Urothelium cell line (cell line): ENCODE measurements at regions not wholly inside any gene's neighbourhood (a gene's known extent, or its start where the extent isn't known, plus 50 kb on each side); places are given as distances from the start of the nearest gene placed in this dataset.
"Not testable (repeated sequence)": the region's sequence is repeated elsewhere in the genome, so short reads cannot be mapped to it uniquely, and the experiment has no call there.

ENCODE experiments used
- DNase-seq: peaks from one replicate; pipeline ENCODE4 v3.0.0; 2011; ENCODE audit warnings: low spot score, mixed read lengths
- FAIRE-seq: peaks from 2 replicates; lab custom pipeline; 2011; peaks lifted over from hg19 to GRCh38; lab: Jason Lieb, UNC

DNA sequence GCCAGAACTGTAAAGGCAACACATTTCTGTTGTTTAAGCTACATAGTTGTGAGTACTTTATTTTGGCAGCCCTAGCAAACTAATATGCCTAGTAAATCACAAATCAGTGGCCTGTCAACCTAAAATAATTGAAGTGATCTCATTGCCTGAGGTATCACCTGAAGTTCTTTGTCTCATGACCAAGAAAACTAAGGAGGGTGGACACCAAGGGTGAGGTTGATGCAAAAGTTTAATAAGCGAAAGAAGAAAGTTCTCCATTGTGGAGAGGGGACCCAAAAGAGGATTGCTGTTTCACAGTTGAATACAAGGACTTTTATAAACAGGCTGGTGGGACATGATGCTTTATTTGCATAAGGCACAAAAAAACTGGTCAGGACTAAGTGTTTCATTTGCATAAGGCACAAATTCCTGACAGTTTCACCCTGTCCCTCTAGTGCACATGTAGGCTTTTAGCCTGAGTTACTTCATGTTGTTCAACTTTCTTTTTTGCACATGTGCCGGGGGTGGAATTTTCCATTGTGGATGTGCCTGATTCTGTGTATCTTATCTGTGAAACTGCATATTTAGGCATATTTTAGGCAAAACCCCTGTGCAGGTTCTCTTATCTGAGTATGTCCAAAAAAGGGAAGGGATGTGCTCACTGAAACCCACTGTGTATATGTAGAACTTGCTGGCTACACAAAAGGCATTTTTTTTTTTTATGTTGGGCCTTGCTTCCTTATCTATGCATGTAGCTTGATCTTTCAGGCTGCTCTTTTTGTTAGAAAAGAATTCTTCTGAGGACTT lies 108.6 kb upstream of the RAI14 start:
- no peak for FAIRE-seq
- DNase-seq = no peak

DNA sequence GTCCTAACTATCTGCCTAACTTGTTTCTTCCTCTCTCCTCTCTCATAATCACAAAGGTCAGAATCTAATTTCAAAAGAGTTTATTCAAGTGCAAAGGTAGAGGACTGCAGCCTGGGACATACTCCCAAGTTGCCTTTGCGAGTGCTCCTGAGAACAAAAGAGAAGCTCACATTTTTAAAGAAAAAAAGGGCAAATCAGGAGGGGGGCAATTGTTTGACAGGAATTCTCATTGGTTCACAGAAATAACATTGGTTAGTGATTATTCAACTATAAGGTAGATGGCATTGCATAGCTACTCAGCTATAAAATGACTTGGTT lies 108.1 kb upstream of the RAI14 start:
- DNase-seq (no peak), FAIRE-seq (no peak)

DNA sequence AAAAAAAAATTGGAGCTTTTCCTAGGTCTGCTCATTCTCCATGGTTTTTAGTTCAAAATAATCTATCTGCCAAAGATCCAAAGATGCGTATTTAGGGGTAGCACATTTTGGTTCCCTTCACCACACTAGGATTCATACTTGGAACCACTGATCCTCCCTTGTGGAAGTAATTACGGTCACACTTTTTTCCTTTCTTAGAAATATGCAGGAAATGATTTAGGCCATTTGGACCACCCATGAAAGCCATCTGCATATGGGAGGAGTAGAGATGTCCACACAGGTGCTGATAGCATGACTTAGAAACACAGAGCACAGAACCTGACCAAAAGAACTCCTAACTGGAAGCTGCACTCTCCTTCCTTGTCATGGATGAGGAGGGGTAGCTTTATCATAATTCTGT lies 105.9 kb upstream of the RAI14 start:
- FAIRE-seq (no peak), DNase-seq (no peak)

DNA sequence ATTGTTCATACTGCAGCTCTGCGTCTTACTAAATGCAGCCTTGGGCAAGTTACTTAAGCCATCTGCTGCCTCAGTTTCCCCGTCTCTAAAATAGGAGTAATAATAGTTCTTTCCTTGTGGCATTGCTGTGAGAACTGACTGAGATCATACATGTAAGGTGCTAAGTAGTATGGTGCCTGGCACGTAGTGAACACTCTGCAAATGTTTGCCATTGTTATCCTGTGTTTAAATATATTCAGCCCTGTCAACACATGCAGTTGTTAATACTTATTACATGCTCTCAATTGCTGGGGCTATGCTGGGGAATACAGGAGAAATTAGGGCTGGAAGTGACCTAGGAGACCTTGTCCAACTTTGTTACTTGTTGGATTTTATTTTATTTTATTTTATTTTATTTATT lies 105.2 kb upstream of the RAI14 start:
- DNase-seq (no peak), FAIRE-seq (no peak)

DNA sequence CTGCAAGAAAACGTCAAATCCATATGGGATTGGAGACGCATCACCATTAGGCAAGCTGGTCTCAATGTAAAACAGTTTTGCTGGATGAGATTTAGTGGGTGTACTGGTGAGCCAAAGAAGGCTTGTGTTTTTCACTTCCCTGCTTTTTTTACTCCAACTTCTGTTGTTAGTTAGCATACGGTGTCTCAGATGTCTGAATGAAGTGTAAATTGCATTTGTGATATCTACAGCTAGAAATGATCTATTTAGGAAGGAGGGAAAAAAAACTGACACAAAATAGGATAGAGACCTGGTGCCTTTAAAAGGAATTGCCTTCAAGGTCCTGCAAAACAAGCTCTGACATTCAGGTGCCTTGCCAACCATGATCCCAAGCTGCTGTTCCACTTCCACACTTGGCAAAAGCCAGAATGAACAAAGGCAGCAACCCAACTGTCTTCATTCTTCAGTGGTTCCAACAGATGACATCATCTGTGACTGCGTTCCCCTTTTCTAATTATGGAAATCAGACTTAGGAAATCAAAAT lies 104.2 kb upstream of the RAI14 start:
- DNase-seq (no peak), FAIRE-seq (no peak)

DNA sequence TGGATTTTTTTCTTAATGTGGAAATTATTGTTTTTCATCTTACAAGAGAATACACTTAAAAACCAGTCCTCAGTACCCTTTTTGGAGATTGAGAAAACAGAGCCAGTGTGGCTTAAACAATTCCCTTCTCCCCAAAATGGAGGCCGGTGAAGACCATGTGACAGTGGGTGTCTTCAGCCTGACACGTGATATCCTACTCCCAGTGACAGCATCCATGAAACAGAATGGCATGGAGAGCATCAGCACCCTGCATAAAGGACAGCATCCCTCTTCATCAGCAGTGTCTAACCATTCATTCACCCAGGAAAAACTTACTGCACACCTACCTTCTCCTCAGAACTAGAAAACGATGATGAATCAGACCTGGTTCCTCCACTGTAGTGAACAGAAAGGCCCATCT lies 103.4 kb upstream of the RAI14 start:
- FAIRE-seq = no peak

DNA sequence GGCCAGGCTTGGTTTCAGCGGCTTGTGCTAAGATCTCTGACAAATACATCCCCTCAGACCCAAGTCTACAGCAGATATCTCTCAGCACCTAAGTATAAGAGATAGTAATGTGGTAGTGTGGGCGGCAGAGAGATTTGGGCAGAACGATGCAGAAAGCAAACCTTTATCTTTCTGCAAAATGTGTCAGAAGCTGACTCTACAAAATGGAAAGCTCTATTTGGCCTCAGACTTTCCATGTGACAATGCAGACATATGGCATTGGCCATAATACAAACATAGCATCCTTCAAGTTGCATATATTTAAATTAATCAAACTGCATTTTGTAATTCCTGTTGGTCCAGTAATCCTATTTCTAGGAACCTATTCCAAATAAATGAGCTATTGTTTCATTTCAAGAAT lies 102.5 kb upstream of the RAI14 start:
- DNase-seq = no peak
- FAIRE-seq = no peak

More for the DNA sequence above, 103.4 kb upstream of the RAI14 start:
- no peak for DNase-seq

DNA sequence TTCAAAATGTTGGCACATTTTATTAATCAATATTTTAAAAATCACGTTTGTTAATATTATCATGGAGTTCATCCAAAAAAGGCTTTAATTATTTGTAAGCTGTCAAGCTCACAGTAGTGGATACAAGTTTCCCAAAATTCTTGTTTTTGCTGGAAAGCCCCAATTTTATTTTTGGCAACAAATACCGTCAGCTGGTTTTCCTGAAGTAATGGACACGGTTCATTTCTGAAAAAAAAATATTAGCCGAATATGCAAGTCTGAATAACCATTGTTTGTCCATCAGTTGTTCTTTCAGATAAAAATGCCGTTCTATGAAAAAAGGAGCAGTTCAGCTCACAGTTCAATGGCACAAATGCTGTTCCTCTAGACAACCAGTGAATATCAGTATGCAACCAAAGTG lies 101.5 kb upstream of the RAI14 start:
- DNase-seq (no peak), FAIRE-seq (no peak)

DNA sequence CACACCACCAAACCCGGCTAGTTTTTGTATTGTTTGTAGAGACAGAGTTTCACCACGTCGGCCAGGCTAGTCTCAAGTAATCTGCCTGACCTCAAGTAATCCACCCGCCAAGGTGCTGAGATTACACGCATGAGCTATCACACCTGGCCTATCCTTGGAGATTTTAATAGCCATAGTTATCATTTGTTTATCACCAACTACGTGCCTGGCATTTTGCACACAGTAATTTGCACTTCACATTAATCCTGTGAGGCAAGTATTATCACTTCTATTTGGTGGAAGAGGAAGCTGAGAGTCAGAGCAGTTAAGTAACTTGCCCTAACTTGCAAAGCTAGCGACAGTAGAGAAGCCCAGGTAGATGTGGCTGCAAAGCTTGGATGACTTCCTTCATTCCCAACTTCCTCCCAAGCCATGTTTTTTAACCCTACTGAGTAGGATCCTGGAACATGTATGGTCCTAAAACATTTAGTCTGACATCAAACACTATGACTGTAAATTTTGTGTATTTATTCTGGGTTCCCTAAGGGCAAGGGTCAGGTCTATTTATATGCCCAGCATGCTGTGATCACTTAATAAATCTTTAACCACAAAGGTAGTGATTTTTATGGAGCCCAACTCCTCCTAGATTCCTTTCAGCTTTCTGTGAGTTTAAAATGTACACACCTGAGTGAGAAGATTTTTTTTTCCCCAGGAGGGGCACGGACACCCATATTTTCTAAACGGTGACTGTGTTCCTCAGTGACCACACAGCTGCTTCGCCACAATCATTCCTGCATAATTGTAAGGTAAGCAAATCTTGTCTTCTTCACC lies 100.2 kb upstream of the RAI14 start:
- DNase-seq (no peak), FAIRE-seq (no peak)

DNA sequence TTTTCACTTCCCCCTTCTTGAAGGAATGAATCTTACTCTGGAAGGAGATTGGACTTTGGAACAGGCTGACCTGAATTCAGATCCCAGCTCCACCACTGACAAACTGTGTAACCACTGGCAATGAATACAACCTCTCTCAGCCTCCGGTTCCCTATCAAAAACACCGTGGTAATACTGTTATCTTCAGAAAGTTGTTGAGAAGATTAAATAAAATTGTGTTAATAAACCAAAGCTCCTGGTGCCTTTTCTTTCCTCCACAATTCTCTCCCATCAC lies 99.7 kb upstream of the RAI14 start:
- no peak for FAIRE-seq

DNA sequence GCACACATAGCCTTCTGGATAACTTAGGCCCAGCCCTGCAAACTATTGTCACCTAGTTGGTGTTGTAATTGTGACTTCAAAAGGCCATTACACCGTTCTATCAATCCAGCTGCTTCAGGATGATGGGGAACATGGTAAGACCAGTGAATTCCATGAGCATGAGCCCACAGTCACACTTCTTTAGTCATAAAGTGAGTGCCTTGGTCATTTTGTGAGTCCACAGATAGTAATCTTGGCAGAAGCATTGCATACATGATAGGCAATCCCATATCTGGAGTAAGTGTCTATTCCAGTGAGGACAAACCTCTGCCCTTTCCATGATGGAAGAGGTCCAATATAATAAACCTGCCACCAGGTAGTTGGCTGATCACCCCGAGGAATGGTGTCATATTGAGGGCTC lies 94.5 kb upstream of the RAI14 start:
- DNase-seq, FAIRE-seq: not testable (repeated sequence)

More for the DNA sequence above, 99.7 kb upstream of the RAI14 start:
- no peak for DNase-seq

DNA sequence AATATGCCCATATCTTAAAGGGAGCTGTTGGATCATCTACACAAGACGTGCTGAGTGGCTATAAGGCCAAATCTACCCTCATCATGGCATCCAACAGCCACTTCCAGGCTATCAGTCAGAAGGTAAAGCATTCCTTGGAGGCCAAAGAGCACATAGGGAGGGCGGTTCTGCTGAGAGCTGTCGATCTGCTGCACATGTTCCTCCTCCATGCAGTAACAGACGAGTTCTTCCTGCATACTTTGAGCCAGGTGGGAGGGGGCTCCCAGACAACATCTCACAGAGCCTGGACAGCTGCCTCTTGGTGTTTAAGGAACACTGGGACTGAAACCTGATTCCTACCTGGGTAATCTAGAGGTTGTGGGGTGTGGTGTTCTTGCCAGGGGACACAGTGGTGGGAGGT lies 93.3 kb upstream of the RAI14 start:
- DNase-seq (no peak), FAIRE-seq (no peak)

DNA sequence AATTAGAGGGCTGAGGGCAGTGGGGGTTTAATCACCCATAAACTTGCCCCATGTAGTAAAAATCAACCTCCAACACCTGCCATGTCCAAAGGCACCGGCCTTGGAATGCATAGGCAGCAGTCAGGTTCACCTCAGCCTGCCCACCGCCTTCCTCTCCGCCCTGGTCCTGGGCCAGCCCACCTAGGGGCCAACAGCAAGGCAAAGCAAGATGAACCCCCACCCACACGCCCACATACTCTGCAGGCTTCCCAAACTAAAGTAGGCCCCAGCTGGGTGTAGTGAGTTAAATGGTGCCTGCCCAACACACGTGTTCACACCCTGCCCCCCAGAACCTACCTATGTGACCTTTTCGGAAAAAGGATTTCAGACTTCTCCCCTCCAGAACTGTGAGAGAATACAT lies 92.9 kb upstream of the RAI14 start:
- DNase-seq (no peak), FAIRE-seq (no peak)

DNA sequence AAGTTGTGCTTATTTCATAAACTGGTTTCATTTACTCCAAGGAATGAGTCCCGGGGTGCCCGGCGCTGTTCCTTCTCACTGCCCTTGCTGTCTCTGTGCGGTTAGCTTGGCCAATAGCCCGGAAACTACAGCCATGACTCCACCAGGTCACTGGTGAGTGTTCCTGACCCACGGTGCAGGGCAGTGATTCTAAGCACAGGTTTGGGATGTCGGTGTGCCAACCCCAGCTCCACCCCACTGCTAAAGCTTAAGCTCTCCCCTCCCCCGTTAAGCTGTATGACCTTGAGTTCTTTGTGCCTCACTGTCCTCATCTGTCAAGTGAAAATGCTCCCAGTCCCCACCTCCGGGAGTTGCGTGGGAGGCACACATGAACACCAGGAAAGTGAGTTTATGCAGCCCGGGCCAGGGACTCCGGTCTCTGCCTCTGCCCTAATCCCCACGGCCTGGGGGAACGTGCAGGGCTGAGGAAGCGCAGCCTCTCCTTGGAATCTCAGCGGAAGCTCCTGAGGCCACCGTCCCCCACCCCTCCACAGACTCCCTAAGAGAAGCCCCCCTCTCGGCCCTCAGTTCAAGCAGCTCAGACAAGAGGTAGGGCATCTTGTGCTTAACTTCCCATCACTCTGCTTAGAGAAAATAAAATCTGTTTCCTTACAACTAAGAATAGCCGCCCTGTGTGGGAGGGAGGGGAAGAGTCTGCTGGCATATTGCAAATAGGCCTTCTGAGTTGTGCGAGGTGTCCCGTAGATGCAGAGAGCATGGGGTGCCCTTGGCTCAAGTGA lies 92.0 kb upstream of the RAI14 start:
- DNase-seq (peak; percentile 48), FAIRE-seq (no peak)

DNA sequence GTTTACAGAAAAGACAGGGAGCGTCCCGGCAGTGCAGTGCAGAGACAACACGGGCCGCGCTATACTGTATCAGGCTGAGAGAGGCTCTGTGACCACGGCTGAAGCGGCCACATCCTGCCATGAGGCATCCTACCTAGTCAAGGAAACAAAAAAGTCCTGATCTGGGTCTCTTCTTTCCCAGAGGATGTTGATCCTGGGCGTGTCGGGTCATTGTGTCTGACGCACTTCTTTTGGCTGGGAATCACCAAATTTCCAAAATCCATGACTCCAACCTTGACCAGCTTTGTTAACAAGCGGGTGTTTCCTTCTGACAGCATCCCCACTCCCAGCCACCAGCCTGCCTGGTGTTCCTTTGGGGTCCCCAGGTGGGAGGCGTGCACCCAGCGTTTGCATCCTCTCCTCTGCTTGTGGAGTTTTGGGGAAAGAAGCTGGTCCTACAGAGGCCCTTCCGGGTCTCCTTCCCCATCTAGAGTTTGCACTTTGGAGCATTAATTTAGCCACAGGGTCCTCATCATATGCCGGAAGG lies 91.4 kb upstream of the RAI14 start:
- FAIRE-seq (no peak), DNase-seq (peak; percentile 32)

DNA sequence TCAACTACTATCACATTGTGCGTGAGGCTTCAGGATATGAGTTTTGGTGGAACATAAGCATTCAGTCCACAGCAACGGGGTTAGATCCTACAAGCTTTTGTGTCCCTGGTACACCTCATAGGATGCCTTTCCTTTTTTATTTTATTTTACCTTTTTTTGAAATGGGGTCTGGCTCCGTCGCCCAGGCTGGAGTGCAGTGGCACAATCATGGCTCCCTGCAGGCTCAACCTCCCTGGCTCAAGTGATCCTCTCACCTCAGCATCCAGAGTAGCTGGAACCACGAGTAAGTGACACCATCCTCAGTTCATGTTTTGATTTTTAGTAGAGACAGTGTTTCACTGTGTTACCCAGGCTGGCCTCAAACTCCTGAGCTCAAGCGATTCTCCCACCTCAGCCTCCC lies 86.0 kb upstream of the RAI14 start:
- FAIRE-seq = no peak
- DNase-seq = no peak

DNA sequence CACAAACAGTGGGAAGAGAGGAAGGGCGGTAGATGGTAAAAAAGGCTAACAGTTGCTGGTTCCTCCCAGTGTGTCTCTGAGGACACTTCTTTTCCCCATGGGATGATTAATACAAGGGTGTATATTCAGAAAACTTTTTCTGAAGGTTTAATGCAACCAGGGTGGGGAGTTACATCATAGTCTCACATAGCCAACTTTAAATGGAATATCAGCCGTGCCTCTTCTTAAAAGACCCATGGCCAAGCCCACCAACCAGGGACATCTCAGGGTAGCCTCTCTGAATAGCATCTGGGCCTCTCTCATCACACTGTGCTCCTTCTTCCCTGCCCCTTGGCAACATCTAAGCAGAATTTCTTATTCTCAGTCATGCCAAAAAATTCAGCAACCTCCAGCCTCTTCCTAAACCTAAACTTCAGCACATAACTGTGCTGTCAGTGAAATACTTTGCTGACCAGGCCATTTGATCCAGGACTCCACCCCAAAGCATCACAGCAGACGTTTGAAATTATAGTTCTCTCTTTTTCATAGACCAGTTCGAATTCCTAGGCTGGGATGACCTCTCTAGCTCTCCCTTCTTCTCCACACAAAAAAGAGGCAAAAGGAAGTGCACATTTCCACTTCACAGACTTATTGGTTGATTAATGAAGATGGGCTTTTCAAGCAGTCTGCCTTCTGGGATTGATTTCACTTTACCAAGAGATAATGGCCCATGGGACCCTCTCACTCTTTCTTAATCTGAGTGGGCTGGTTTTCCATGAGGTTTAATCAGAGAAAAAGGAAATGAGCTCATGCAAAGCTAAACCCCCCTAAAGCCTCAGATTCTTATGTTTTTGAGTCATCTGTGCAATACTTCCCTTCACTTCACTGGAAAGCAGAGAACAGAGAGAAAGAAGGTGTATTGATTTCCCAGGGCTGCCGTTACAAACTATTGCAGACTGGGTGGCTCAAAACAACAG lies 85.1 kb upstream of the RAI14 start:
- FAIRE-seq (no peak), DNase-seq (no peak)

DNA sequence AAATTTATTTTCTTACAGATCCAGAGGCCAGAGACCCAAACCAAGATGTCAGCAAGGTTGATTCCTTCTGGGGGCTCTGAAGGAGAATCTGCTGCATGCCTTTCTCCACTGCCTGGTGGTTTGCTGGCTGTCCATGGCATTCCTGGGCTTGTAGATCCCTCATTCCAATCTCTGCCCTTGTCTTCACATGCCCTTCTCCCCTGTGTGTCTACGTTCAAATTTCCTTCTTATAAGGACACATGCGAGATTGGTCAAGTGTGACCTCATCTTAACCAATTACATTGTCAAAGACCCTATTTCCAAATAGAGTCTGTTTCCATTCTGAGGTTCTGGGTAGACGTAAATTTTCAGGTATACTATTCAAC lies 84.5 kb upstream of the RAI14 start:
- FAIRE-seq = no peak

DNA sequence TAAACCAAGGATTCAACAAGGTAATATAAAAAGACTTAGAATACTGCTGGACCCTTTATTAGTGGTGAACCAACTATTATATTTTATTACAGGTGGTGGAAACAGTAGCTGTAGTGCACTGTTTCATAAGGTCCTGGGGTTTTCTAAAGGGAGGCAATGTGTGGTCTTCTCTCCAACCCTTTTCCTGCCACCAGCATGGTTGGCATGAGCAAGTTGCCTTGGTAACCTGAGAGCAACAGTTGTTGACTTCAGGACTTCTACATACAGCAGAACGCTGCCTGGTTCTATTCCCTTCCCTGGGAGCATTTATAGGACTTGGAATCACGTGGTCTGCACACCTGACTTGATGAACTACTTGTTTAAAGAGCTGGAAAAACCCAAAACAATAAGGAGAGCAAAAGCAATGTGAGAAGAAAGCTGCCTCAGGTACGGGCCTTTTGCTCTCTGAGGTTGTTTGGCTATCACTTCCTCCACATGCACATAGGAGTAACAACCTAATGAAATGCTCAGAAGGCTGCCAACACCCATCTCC lies 81.1 kb upstream of the RAI14 start:
- DNase-seq = no peak
- no peak for FAIRE-seq

More for the DNA sequence above, 84.5 kb upstream of the RAI14 start:
- peak; percentile 37 for DNase-seq
